OCI-LY1 (cell line): ENCODE measurements at regions not wholly inside any gene's neighbourhood (a gene's known extent, or its start where the extent isn't known, plus 50 kb on each side); places are given as distances from the start of the nearest gene placed in this dataset.

Experiments
- H2AFZ ChIP-seq: fragments of 200-600 bp; sonication (generic), shearing (Covaris generic); 2 replicates; pipeline ENCODE4 v1.6.0; 2014; ENCODE audit warnings: antibody characterized with exemption, mild to moderate bottlenecking, low read length
- H3F3A ChIP-seq: fragments of 200-600 bp; sonication (generic), shearing (Covaris generic); 2 replicates; pipeline ENCODE4 v1.6.0; 2014; ENCODE audit warnings: mild to moderate bottlenecking, antibody characterized with exemption, low read length, moderate library complexity; ENCODE audit not compliant: insufficient read depth
- H3K27ac ChIP-seq: fragments of 200-600 bp; sonication (generic); 2 replicates; pipeline ENCODE4 v1.5.1; 2014; ENCODE audit warnings: low read length, mixed run types, mild to moderate bottlenecking, low read depth; ENCODE audit not compliant: poor library complexity, severe bottlenecking
- H3K27me3 ChIP-seq: fragments of 200-600 bp; sonication (generic); 2 replicates; pipeline ENCODE4 v1.6.0; 2014; ENCODE audit warnings: antibody characterized with exemption, mild to moderate bottlenecking, low read length, moderate library complexity; ENCODE audit not compliant: insufficient read depth
- H3K36me3 ChIP-seq: fragments of 200-600 bp; sonication (generic); 2 replicates; pipeline ENCODE4 v1.6.1; 2014; ENCODE audit warnings: mild to moderate bottlenecking, antibody characterized with exemption, low read length, moderate library complexity, mixed read lengths; ENCODE audit not compliant: insufficient read depth
- H3K4me1 ChIP-seq: fragments of 200-600 bp; sonication (generic); 2 replicates; pipeline ENCODE4 v1.5.1; 2014; ENCODE audit warnings: mild to moderate bottlenecking, low read length, moderate library complexity; ENCODE audit not compliant: insufficient read depth, severe bottlenecking
- H3K4me2 ChIP-seq: fragments of 200-600 bp; sonication (generic), shearing (Covaris generic); 2 replicates; pipeline ENCODE4 v1.6.1; 2014; ENCODE audit warnings: low read length
- H3K4me3 ChIP-seq: fragments of 200-600 bp; sonication (generic); 2 replicates; pipeline ENCODE4 v1.5.1; 2014; ENCODE audit warnings: low read length, low read depth, mild to moderate bottlenecking, mixed read lengths; ENCODE audit not compliant: poor library complexity, severe bottlenecking
- H3K79me2 ChIP-seq: fragments of 200-600 bp; shearing (Covaris generic); 2 replicates; pipeline ENCODE4 v1.6.1; 2016; ENCODE audit warnings: mixed run types, low read length, mixed read lengths; ENCODE audit not compliant: insufficient read depth
- H3K9ac ChIP-seq: fragments of 200-600 bp; sonication (generic), shearing (Covaris generic); 2 replicates; pipeline ENCODE4 v1.6.1; 2014; ENCODE audit warnings: mild to moderate bottlenecking, low read length, mixed read lengths
- H3K9me2 ChIP-seq: fragments of 200-600 bp; sonication (generic), shearing (Covaris generic); 2 replicates; pipeline ENCODE4 v1.6.1; 2014; ENCODE audit warnings: low read depth, mild to moderate bottlenecking, low read length, mixed read lengths
- H3K9me3 ChIP-seq: fragments of 200-600 bp; shearing (Covaris generic); 2 replicates; pipeline ENCODE4 v1.6.1; 2014; ENCODE audit warnings: low read length, mixed read lengths
- H4K20me1 ChIP-seq: fragments of 200-600 bp; sonication (generic), shearing (Covaris generic); 2 replicates; pipeline ENCODE4 v1.6.0; 2016; ENCODE audit warnings: mild to moderate bottlenecking, low read length; ENCODE audit not compliant: insufficient read depth
- CTCF ChIP-seq: fragments of 200-600 bp; sonication (generic), shearing (Covaris generic); IDR thresholded peaks from 2 replicates; pipeline ENCODE4 v1.5.1; 2017; ENCODE audit warnings: mild to moderate bottlenecking, antibody characterized with exemption, low read length, moderate library complexity, mixed read lengths
- EZH2 ChIP-seq: fragments of 200-600 bp; sonication (generic), shearing (Covaris generic); IDR thresholded peaks from 2 replicates; pipeline ENCODE4 v1.8.0; 2017; ENCODE audit warnings: borderline replicate concordance, mixed run types, mild to moderate bottlenecking, antibody characterized with exemption, low read length, moderate library complexity, mixed read lengths

GRCh38 chr3:20958161-20958560 is 772.2 kb upstream of the SGO1 start:
- H3K36me3 ChIP-seq: no peaks in the 10 kb centered on the region
- H2AFZ ChIP-seq: no peak overlapping the region
- no peak overlapping the region for H3K4me3 ChIP-seq
- no peaks in the 10 kb centered on the region for H3K79me2 ChIP-seq
- no peaks in the 10 kb centered on the region for H3K4me1 ChIP-seq
- no peaks in the 10 kb centered on the region for H3F3A ChIP-seq
- no peak overlapping the region for H3K4me2 ChIP-seq
- H4K20me1 ChIP-seq: no peaks in the 10 kb centered on the region
- no peak overlapping the region for H3K27ac ChIP-seq
- H3K27me3 ChIP-seq: no peaks in the 10 kb centered on the region
- H3K9ac ChIP-seq: no peak overlapping the region
- H3K9me3 ChIP-seq: no peaks in the 10 kb centered on the region
- TF ChIP-seq EZH2: no peak
- TF ChIP-seq CTCF: no peak
- H3K9me2 ChIP-seq: no peaks in the 10 kb centered on the region

- no peak overlapping the region for H3K27ac ChIP-seq
- no peaks in the 10 kb centered on the region for H4K20me1 ChIP-seq
- H3K9me3 ChIP-seq: no peaks in the 10 kb centered on the region
Measured at GRCh38 chr3:20945892-20946291, 759.9 kb upstream of the SGO1 start.

GRCh38 chr3:20935791-20936190 is 749.8 kb upstream of the SGO1 start:
- no peaks in the 10 kb centered on the region for H3K9me2 ChIP-seq
- H3K9me3 ChIP-seq: no peaks in the 10 kb centered on the region
- no peak for TF ChIP-seq EZH2
- no peak for TF ChIP-seq CTCF
- no peaks in the 10 kb centered on the region for H3K79me2 ChIP-seq
- no peak overlapping the region for H2AFZ ChIP-seq
- no peak overlapping the region for H3K4me3 ChIP-seq
- no peaks in the 10 kb centered on the region for H3K36me3 ChIP-seq
- H3K9ac ChIP-seq: no peak overlapping the region
- H3K4me1 ChIP-seq: no peaks in the 10 kb centered on the region
- no peaks in the 10 kb centered on the region for H3F3A ChIP-seq
- H3K27me3 ChIP-seq: no peaks in the 10 kb centered on the region
- H3K27ac ChIP-seq: no peak overlapping the region
- H3K4me2 ChIP-seq: no peak overlapping the region
- no peaks in the 10 kb centered on the region for H4K20me1 ChIP-seq

More at GRCh38 chr3:20945892-20946291, 759.9 kb upstream of the SGO1 start:
- Histone ChIP-seq H3K4me3 (no peak overlapping the region), H3K4me1 (no peaks in the 10 kb centered on the region), H2AFZ (no peak overlapping the region), H3K27me3 (no peaks in the 10 kb centered on the region), H3K9ac (no peak overlapping the region), H3K9me2 (no peaks in the 10 kb centered on the region), H3K79me2 (no peaks in the 10 kb centered on the region), H3K36me3 (no peaks in the 10 kb centered on the region), H3F3A (no peaks in the 10 kb centered on the region), H3K4me2 (no peak overlapping the region)
- TF ChIP-seq EZH2 (no peak), CTCF (no peak)
